ENCODE measurements at regions not wholly inside any gene's neighbourhood (a gene's known extent, or its start where the extent isn't known, plus 50 kb on each side); places are given as distances from the start of the nearest gene placed in this dataset.
"Not testable (repeated sequence)": the region's sequence is repeated elsewhere in the genome, so short reads cannot be mapped to it uniquely, and the experiment has no call there.

DNA sequence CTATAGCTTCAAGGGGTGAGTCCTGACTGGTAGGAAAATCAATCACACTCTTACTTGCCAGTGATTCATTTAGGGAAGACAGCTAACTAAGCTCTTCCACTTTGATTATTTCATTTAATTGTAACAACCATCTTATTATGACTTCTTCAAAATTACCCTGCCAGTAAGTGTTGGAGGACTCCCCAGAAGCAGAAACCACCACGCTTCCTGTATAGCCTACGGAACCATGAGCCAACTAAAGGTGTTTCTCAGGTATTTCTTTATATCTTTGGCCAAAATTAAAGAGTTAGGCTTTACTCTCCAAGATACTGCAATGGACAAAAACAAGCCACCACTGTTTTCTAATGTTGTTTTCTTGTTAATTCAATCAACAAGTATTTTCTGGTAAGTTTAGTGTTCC is 61.0 kb downstream of the FOXD4L5 start:
- not testable (repeated sequence) for H3K4me3 ChIP-seq (ENCODE audit: low read depth, low read length); DNase-seq (ENCODE audit: low read depth)

- DNase-seq (ENCODE audit: low read depth); H3K4me3 ChIP-seq (ENCODE audit: low read depth, low read length): not testable (repeated sequence)
These were observed 76.2 kb downstream of the FOXD4L5 start for GRCh38 chr9:65208834-65209233.

DNA sequence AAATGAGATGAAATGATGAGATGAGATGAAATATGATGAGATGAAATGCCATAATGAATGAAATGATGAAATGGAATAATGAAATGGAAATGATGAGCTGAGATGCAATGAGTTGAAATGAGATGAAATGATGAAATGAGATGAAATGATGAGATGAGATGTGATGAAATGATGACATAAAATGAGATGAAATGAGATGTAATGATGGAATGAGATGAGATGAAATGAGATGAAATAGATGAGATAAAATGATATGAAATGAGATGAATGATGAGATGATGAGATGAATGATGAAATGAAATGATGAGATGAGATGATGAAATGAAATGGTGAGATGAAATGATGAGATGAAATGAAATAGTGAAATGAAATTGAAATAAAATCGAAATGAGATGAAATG is 77.7 kb downstream of the FOXD4L5 start:
- not testable (repeated sequence) for DNase-seq (ENCODE audit: low read depth); H3K4me3 ChIP-seq (ENCODE audit: low read depth, low read length)

- H3K4me3 ChIP-seq (ENCODE audit: low read depth, low read length); DNase-seq (ENCODE audit: low read depth): not testable (repeated sequence)
These were observed 79.2 kb downstream of the FOXD4L5 start for GRCh38 chr9:65205853-65206252.

- not testable (repeated sequence) for H3K4me3 ChIP-seq (ENCODE audit: low read depth, low read length); DNase-seq (ENCODE audit: low read depth)
These were observed 89.2 kb downstream of the FOXD4L5 start for GRCh38 chr9:65195781-65196180.

- peak; percentile 46 for DNase-seq (ENCODE audit: low read depth)
- not testable (repeated sequence) for H3K4me3 ChIP-seq (ENCODE audit: low read depth, low read length)
These were observed 129.1 kb downstream of the FOXD4L5 start for GRCh38 chr9:65155937-65156336.
